ENCODE measurements at regions not wholly inside any gene's neighbourhood (a gene's known extent, or its start where the extent isn't known, plus 50 kb on each side); places are given as distances from the start of the nearest gene placed in this dataset.
"Not testable (repeated sequence)": the region's sequence is repeated elsewhere in the genome, so short reads cannot be mapped to it uniquely, and the experiment has no call there.

DNA sequence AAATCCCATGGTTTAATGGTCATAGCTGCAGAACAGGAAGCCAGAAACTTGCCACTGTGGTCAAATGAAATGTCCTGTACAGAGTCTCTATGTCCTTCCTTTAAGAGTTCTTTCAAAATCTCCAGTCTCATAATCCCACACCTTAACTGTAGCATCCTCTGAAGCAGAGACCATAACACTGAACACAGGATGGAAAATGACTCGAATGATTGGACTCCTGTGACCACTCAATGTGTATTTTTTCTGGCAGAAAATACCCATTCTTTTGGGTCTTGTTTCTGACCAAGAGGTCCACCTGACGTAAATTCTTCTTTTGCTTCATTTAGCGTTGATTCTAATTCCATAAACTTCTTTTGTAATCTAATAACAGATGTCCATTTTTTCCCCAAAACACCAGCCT, 181.4 kb upstream of the PLGLB2 start:
- not testable (repeated sequence) for TF ChIP-seq CTCF (conservative IDR thresholded peaks at IDR 0.05; ENCODE audit: low read depth, low read length); EZH2 (IDR thresholded peaks at IDR 0.05; ENCODE audit: low read length, unreplicated experiment)

Data from PC-3 (cell line).